GM23338 (cell line): ENCODE measurements at regions not wholly inside any gene's neighbourhood (a gene's known extent, or its start where the extent isn't known, plus 50 kb on each side); places are given as distances from the start of the nearest gene placed in this dataset.

Experiments used
- ATAC-seq: fragments of 200-7000 bp; cut with Tn5 transposase; 3 replicates; pipeline ENCODE4 v1.9.1; 2020
- DNase-seq: peaks from one replicate; pipeline ENCODE4 v3.0.0-alpha.2; 2015; ENCODE audit warnings: low spot score
- H2AFZ ChIP-seq: fragments of 200-600 bp; sonication (generic); 2 replicates; pipeline ENCODE4 v1.8.0; 2016; ENCODE audit warnings: antibody characterized with exemption, mild to moderate bottlenecking, moderate library complexity
- H3F3A ChIP-seq: fragments of 200-600 bp; sonication (generic); replicated peaks from 2 replicates; pipeline ENCODE4 v1.8.0; 2017; ENCODE audit warnings: antibody characterized with exemption, mixed run types, low read depth
- H3K27ac ChIP-seq: fragments of 200-600 bp; sonication (generic); 2 replicates; pipeline ENCODE4 v1.6.1; 2016; ENCODE audit warnings: low read depth
- H3K27me3 ChIP-seq: fragments of 200-600 bp; sonication (generic); 2 replicates; pipeline ENCODE4 v1.8.0; 2016; ENCODE audit warnings: mild to moderate bottlenecking, mixed run types, moderate library complexity; ENCODE audit not compliant: insufficient read depth
- H3K36me3 ChIP-seq: fragments of 200-600 bp; sonication (generic); 2 replicates; pipeline ENCODE4 v1.8.0; 2016; ENCODE audit warnings: mild to moderate bottlenecking; ENCODE audit not compliant: insufficient read depth
- H3K4me1 ChIP-seq: fragments of 200-600 bp; sonication (generic); 2 replicates; pipeline ENCODE4 v1.8.0; 2016; ENCODE audit warnings: mild to moderate bottlenecking, moderate library complexity; ENCODE audit not compliant: insufficient read depth
- H3K4me2 ChIP-seq: fragments of 200-600 bp; sonication (generic); 2 replicates; pipeline ENCODE4 v1.7.1; 2017; ENCODE audit warnings: mixed run types
- H3K4me3 ChIP-seq: fragments of 200-600 bp; sonication (generic); 2 replicates; pipeline ENCODE4 v1.6.1; 2016; ENCODE audit warnings: mixed run types
- H3K79me2 ChIP-seq: fragments of 200-600 bp; sonication (generic); replicated peaks from 2 replicates; pipeline ENCODE4 v1.8.0; 2017; ENCODE audit warnings: mild to moderate bottlenecking; ENCODE audit not compliant: insufficient read depth
- H3K9me2 ChIP-seq: fragments of 200-600 bp; sonication (generic); 2 replicates; pipeline ENCODE4 v1.8.0; 2017; ENCODE audit not compliant: insufficient read depth
- H4K20me1 ChIP-seq: fragments of 200-600 bp; sonication (generic); replicated peaks from 2 replicates; pipeline ENCODE4 v1.8.0; 2017; ENCODE audit warnings: mild to moderate bottlenecking; ENCODE audit not compliant: insufficient read depth
- H3K27ac Mint-ChIP-seq: 2 replicates; pipeline ENCODE4 v1.8.0; 2020; ENCODE audit warnings: inconsistent platforms, mild to moderate bottlenecking, moderate library complexity, mixed read lengths
- H3K27me3 Mint-ChIP-seq: 3 replicates; pipeline ENCODE4 v1.8.0; 2022; ENCODE audit warnings: low read depth, mild to moderate bottlenecking, moderate library complexity, mixed read lengths, inconsistent platforms; ENCODE audit not compliant: insufficient read depth, poor library complexity
- H3K36me3 Mint-ChIP-seq: 3 replicates; pipeline ENCODE4 v1.8.0; 2021; ENCODE audit warnings: low read depth, mild to moderate bottlenecking, inconsistent platforms, moderate library complexity, mixed read lengths
- H3K4me1 Mint-ChIP-seq: 3 replicates; pipeline ENCODE4 v1.8.0; 2020; ENCODE audit warnings: mild to moderate bottlenecking, inconsistent platforms, mixed read lengths
- H3K4me3 Mint-ChIP-seq: 3 replicates; pipeline ENCODE4 v1.8.0; 2021; ENCODE audit warnings: moderate library complexity, mild to moderate bottlenecking, inconsistent platforms, mixed read lengths
- H3K9me3 Mint-ChIP-seq: 3 replicates; pipeline ENCODE4 v1.8.0; 2020; ENCODE audit warnings: moderate library complexity, mild to moderate bottlenecking, inconsistent platforms, mixed read lengths
- CREB1 ChIP-seq: fragments of 250-450 bp; sonication (Bioruptor Pico); IDR thresholded peaks from 2 replicates; pipeline ENCODE4 v1.5.0; 2020; ENCODE audit warnings: low read depth, mild to moderate bottlenecking, moderate library complexity
- ETS1 ChIP-seq: IDR thresholded peaks from 2 replicates; pipeline ENCODE4 v1.6.1; 2016; ENCODE audit warnings: antibody characterized with exemption
- EZH2 ChIP-seq: fragments of 200-600 bp; sonication (generic); IDR thresholded peaks from one replicate; pipeline ENCODE4 v1.8.0; 2017; ENCODE audit warnings: antibody characterized with exemption, mild to moderate bottlenecking, low read depth; ENCODE audit not compliant: unreplicated experiment
- EZH2phosphoT487 ChIP-seq: fragments of 200-600 bp; sonication (generic); IDR thresholded peaks from one replicate; pipeline ENCODE4 v1.8.1; 2018; ENCODE audit warnings: antibody characterized with exemption; ENCODE audit not compliant: unreplicated experiment
- JUNB ChIP-seq: IDR thresholded peaks from one replicate; pipeline ENCODE4 v1.6.1; 2016; ENCODE audit warnings: antibody characterized with exemption; ENCODE audit not compliant: unreplicated experiment
- NANOG ChIP-seq: IDR thresholded peaks from 2 replicates; pipeline ENCODE4 v1.6.1; 2016; ENCODE audit warnings: antibody characterized with exemption, borderline replicate concordance
- POLR2AphosphoS5 ChIP-seq: IDR thresholded peaks from 2 replicates; pipeline ENCODE4 v1.6.1; 2016; ENCODE audit warnings: antibody characterized with exemption, low read depth
- REST ChIP-seq: IDR thresholded peaks from one replicate; pipeline ENCODE4 v1.6.1; 2018; ENCODE audit warnings: antibody characterized with exemption; ENCODE audit not compliant: unreplicated experiment
- STAT1 ChIP-seq: IDR thresholded peaks from one replicate; pipeline ENCODE4 v1.6.1; 2016; ENCODE audit warnings: antibody characterized with exemption; ENCODE audit not compliant: unreplicated experiment
- ZNF114 ChIP-seq: fragments of 250-450 bp; sonication (Bioruptor Pico); IDR thresholded peaks from 2 replicates; pipeline ENCODE4 v1.5.0; 2020; ENCODE audit warnings: mild to moderate bottlenecking, moderate library complexity
- ZNF331 ChIP-seq: fragments of 250-450 bp; sonication (Bioruptor Pico); IDR thresholded peaks from 2 replicates; pipeline ENCODE4 v1.5.0; 2020; ENCODE audit warnings: low read depth, mild to moderate bottlenecking, moderate library complexity
- ZNF462 ChIP-seq: fragments of 250-450 bp; sonication (Bioruptor Pico); IDR thresholded peaks from 2 replicates; pipeline ENCODE4 v1.5.0; 2020; ENCODE audit warnings: mild to moderate bottlenecking, moderate library complexity

GRCh38 chr2:103365071-103365470 lies 603.2 kb downstream of the TMEM182 start (continued):
- TF ChIP-seq REST = no peak
- TF ChIP-seq ETS1 = no peak
- no peak for TF ChIP-seq EZH2
- TF ChIP-seq NANOG = no peak
- TF ChIP-seq CREB1 (CRISPR knock-in tag) = no peak
- no peak for TF ChIP-seq EZH2phosphoT487

GRCh38 chr2:103367877-103368276 lies 606.0 kb downstream of the TMEM182 start:
- Histone ChIP-seq H3K9me2 (no peaks in the 10 kb centered on the region), H3F3A (no peaks in the 10 kb centered on the region), H2AFZ (no peak overlapping the region), H3K27ac (no peak overlapping the region), H4K20me1 (no peaks in the 10 kb centered on the region), H3K4me3 (no peak overlapping the region), H3K79me2 (no peaks in the 10 kb centered on the region), H3K27me3 (no peaks in the 10 kb centered on the region), H3K36me3 (no peaks in the 10 kb centered on the region), H3K4me2 (no peak overlapping the region), H3K4me1 (no peaks in the 10 kb centered on the region)
- Mint-ChIP-seq H3K4me1 (peaks cover 4% of the 10 kb centered on the region; the same call in 2 of the 3 replicates), H3K36me3 (0 out of 3 replicates have a peak, but pooled peaks cover 4% of the 10 kb centered on the region), H3K9me3 (no peaks in the 10 kb centered on the region), H3K4me3 (no peak overlapping the region), H3K27me3 (no peaks in the 10 kb centered on the region), H3K27ac (no peak overlapping the region)
- DNase-seq = no peak
- no peak for ATAC-seq
- TF ChIP-seq JUNB = no peak
- TF ChIP-seq STAT1 = no peak
- TF ChIP-seq NANOG = no peak
- TF ChIP-seq ZNF114 (CRISPR knock-in tag) = no peak
- TF ChIP-seq CREB1 (CRISPR knock-in tag) = no peak
- TF ChIP-seq REST = no peak
- TF ChIP-seq POLR2AphosphoS5 = no peak
- TF ChIP-seq ZNF462 (CRISPR knock-in tag) = no peak
- no peak for TF ChIP-seq ZNF331 (CRISPR knock-in tag)
